ENCODE measurements at regions not wholly inside any gene's neighbourhood (a gene's known extent, or its start where the extent isn't known, plus 50 kb on each side); places are given as distances from the start of the nearest gene placed in this dataset.

GRCh38 chr1:194289569-194290266, 1103.3 kb upstream of the B3GALT2 start:
- DNase-seq, result peak; percentile 46

- DNase-seq, result no peak
These were observed 1101.8 kb upstream of the B3GALT2 start for GRCh38 chr1:194288238-194288637.

- no peak for DNase-seq
These were observed 1095.0 kb upstream of the B3GALT2 start for GRCh38 chr1:194281376-194281775.

GRCh38 chr1:194280463-194280862, 1094.0 kb upstream of the B3GALT2 start:
- no peak for DNase-seq

- DNase-seq, result no peak
These were observed 1093.6 kb upstream of the B3GALT2 start for GRCh38 chr1:194279975-194280374.

- DNase-seq, result no peak
These were observed 1091.5 kb upstream of the B3GALT2 start for GRCh38 chr1:194277927-194278326.

- DNase-seq, result no peak
These were observed 1087.2 kb upstream of the B3GALT2 start for GRCh38 chr1:194273660-194274059.

GRCh38 chr1:194268839-194269238, 1082.4 kb upstream of the B3GALT2 start:
- DNase-seq, result no peak

- no peak for DNase-seq
These were observed 1080.6 kb upstream of the B3GALT2 start for GRCh38 chr1:194267021-194267420.

GRCh38 chr1:194256010-194256409, 1069.6 kb upstream of the B3GALT2 start:
- DNase-seq, result no peak

GRCh38 chr1:194252199-194252598, 1065.8 kb upstream of the B3GALT2 start:
- DNase-seq, result no peak

- DNase-seq, result no peak
These were observed 1054.8 kb upstream of the B3GALT2 start for GRCh38 chr1:194241215-194241614.

GRCh38 chr1:194233069-194233468, 1046.7 kb upstream of the B3GALT2 start:
- DNase-seq, result no peak

GRCh38 chr1:194230351-194231144, 1044.1 kb upstream of the B3GALT2 start:
- DNase-seq, result no peak

GRCh38 chr1:194228427-194228826, 1042.0 kb upstream of the B3GALT2 start:
- no peak for DNase-seq

GRCh38 chr1:194227161-194227560, 1040.7 kb upstream of the B3GALT2 start:
- DNase-seq, result no peak

- no peak for DNase-seq
These were observed 1039.4 kb upstream of the B3GALT2 start for GRCh38 chr1:194225821-194226220.

- no peak for DNase-seq
These were observed 1037.2 kb upstream of the B3GALT2 start for GRCh38 chr1:194223596-194223995.

- no peak for DNase-seq
These were observed 1029.0 kb upstream of the B3GALT2 start for GRCh38 chr1:194215448-194215847.

- DNase-seq, result no peak
These were observed 1028.3 kb upstream of the B3GALT2 start for GRCh38 chr1:194214735-194215134.

- no peak for DNase-seq
These were observed 1023.5 kb upstream of the B3GALT2 start for GRCh38 chr1:194209920-194210319.

- DNase-seq, result no peak
These were observed 1022.3 kb upstream of the B3GALT2 start for GRCh38 chr1:194208674-194209073.

GRCh38 chr1:194196562-194196961, 1010.1 kb upstream of the B3GALT2 start:
- DNase-seq, result no peak

GRCh38 chr1:194194724-194195123, 1008.3 kb upstream of the B3GALT2 start:
- DNase-seq, result no peak

Data from activated naive CD4-positive, alpha-beta T cell treated with Interleukin-2 at 50 U/mL for 16 hours (primary cell).